H1 (cell line): ENCODE measurements at regions not wholly inside any gene's neighbourhood (a gene's known extent, or its start where the extent isn't known, plus 50 kb on each side); places are given as distances from the start of the nearest gene placed in this dataset.

ENCODE experiments used
- CHD7 ChIP-seq: fragments of 300-600 bp; sonication (generic); IDR thresholded peaks from 2 replicates; pipeline ENCODE4 v1.7.1; 2012; ENCODE audit warnings: low read length, moderate library complexity, mild to moderate bottlenecking, inconsistent platforms; ENCODE audit not compliant: insufficient replicate concordance

- no peak for TF ChIP-seq CHD7
Observed at GRCh38 chr6:45722876-45723275, 292.8 kb downstream of the CLIC5 start (continued).
